Limb (tissue), 2 donors: ENCODE measurements at regions not wholly inside any gene's neighbourhood (a gene's known extent, or its start where the extent isn't known, plus 50 kb on each side); places are given as distances from the start of the nearest gene placed in this dataset.
A peak's percentile ranks its signal among the peaks of the same experiment; 100 is the strongest.
"Not testable (repeated sequence)": the region's sequence is repeated elsewhere in the genome, so short reads cannot be mapped to it uniquely, and the experiment has no call there.

Source experiments
- DNase-seq, 2 donors: peaks; one replicate each; pipeline ENCODE4 v3.0.0-alpha.2; 2016; ENCODE audit errors: extremely low spot score in 2 of 2

GRCh38 chr5:61215996-61216395 is 53.7 kb upstream of the SMIM15 start:
- no peak for DNase-seq

GRCh38 chr5:61216741-61217140 is 54.5 kb upstream of the SMIM15 start:
- DNase-seq, result no peak

- no peak for DNase-seq
Observed at GRCh38 chr5:61217214-61217613, 54.9 kb upstream of the SMIM15 start.

- no peak for DNase-seq
Observed at GRCh38 chr5:61228229-61228628, 66.0 kb upstream of the SMIM15 start.

GRCh38 chr5:61228691-61229280 is 66.5 kb upstream of the SMIM15 start:
- no peak for DNase-seq

- DNase-seq, result no peak
Observed at GRCh38 chr5:61229416-61229815, 67.1 kb upstream of the SMIM15 start.

- no peak for DNase-seq
Observed at GRCh38 chr5:61230492-61230891, 68.2 kb upstream of the SMIM15 start.

- no peak for DNase-seq
Observed at GRCh38 chr5:61231813-61232212, 69.5 kb upstream of the SMIM15 start.

GRCh38 chr5:61232490-61233050 is 70.3 kb upstream of the SMIM15 start:
- no peak for DNase-seq

GRCh38 chr5:61234019-61234418 is 71.8 kb upstream of the SMIM15 start:
- no peak for DNase-seq

GRCh38 chr5:61236715-61237114 is 74.4 kb upstream of the SMIM15 start:
- not testable (repeated sequence) for DNase-seq

GRCh38 chr5:61245486-61245885 is 83.2 kb upstream of the SMIM15 start:
- DNase-seq, result peak in 1 of 2 donors; percentile 26

GRCh38 chr5:61245936-61246335 is 83.7 kb upstream of the SMIM15 start:
- no peak for DNase-seq

- no peak for DNase-seq
Observed at GRCh38 chr5:61246768-61247307, 84.6 kb upstream of the SMIM15 start.

GRCh38 chr5:61251874-61252642 is 80.0 kb upstream of the ZSWIM6 start:
- DNase-seq, result no peak

GRCh38 chr5:61252643-61252925 is 79.5 kb upstream of the ZSWIM6 start:
- DNase-seq, result no peak

GRCh38 chr5:61253547-61253946 is 78.5 kb upstream of the ZSWIM6 start:
- no peak for DNase-seq

GRCh38 chr5:61254969-61255555 is 77.0 kb upstream of the ZSWIM6 start:
- DNase-seq, result no peak

- no peak for DNase-seq
Observed at GRCh38 chr5:61256474-61256873, 75.6 kb upstream of the ZSWIM6 start.

GRCh38 chr5:61257421-61257820 is 74.6 kb upstream of the ZSWIM6 start:
- DNase-seq, result no peak

GRCh38 chr5:61261136-61261535 is 70.9 kb upstream of the ZSWIM6 start:
- no peak for DNase-seq

GRCh38 chr5:61262080-61262479 is 70.0 kb upstream of the ZSWIM6 start:
- no peak for DNase-seq

- no peak for DNase-seq
Observed at GRCh38 chr5:61263072-61263471, 69.0 kb upstream of the ZSWIM6 start.
